ENCODE measurements at regions not wholly inside any gene's neighbourhood (a gene's known extent, or its start where the extent isn't known, plus 50 kb on each side); places are given as distances from the start of the nearest gene placed in this dataset.

GRCh38 chr14:95023115-95023514, 134.2 kb downstream of the DICER1 start:
- no peak overlapping the region for H3K4me2 ChIP-seq (ENCODE audit: insufficient read depth, low read length)
- no peak overlapping the region for H3K27ac ChIP-seq (ENCODE audit: low read depth, low read length)
- no peak overlapping the region for H2AFZ ChIP-seq (ENCODE audit: low read length)
- H4K20me1 ChIP-seq (ENCODE audit: insufficient read depth, low read length) = no peaks in the 10 kb centered on the region
- no peak for TF ChIP-seq CTCF (IDR thresholded peaks at IDR 0.05; ENCODE audit: extremely low read depth, low read depth, low read length)
- H3K27me3 ChIP-seq (ENCODE audit: insufficient read depth, low read length) = peaks cover 6% of the 10 kb centered on the region
- peaks cover 4% of the 10 kb centered on the region for H3K4me1 ChIP-seq (ENCODE audit: insufficient read depth, low read length)
- no peak overlapping the region for H3K4me3 ChIP-seq (ENCODE audit: insufficient read depth, low read length)
- no peaks in the 10 kb centered on the region for H3K9me3 ChIP-seq (ENCODE audit: low read depth, low read length)
- no peaks in the 10 kb centered on the region for H3K36me3 ChIP-seq (ENCODE audit: insufficient read depth, low read length)
- no peak for DNase-seq (ENCODE audit: insufficient read length, low spot score, missing footprints)
- H3K79me2 ChIP-seq (ENCODE audit: insufficient read depth, low read length) = no peaks in the 10 kb centered on the region

- Histone ChIP-seq H2AFZ (ENCODE audit: low read length) (no peak overlapping the region), H3K79me2 (ENCODE audit: insufficient read depth, low read length) (no peaks in the 10 kb centered on the region), H3K9me3 (ENCODE audit: low read depth, low read length) (no peaks in the 10 kb centered on the region), H4K20me1 (ENCODE audit: insufficient read depth, low read length) (no peaks in the 10 kb centered on the region), H3K27me3 (ENCODE audit: insufficient read depth, low read length) (peaks cover 2% of the 10 kb centered on the region), H3K4me2 (ENCODE audit: insufficient read depth, low read length) (no peak overlapping the region), H3K27ac (ENCODE audit: low read depth, low read length) (no peak overlapping the region), H3K4me1 (ENCODE audit: insufficient read depth, low read length) (peaks cover 4% of the 10 kb centered on the region), H3K36me3 (ENCODE audit: insufficient read depth, low read length) (no peaks in the 10 kb centered on the region), H3K4me3 (ENCODE audit: insufficient read depth, low read length) (no peak overlapping the region)
- no peak for TF ChIP-seq CTCF (IDR thresholded peaks at IDR 0.05; ENCODE audit: extremely low read depth, low read depth, low read length)
- DNase-seq (ENCODE audit: insufficient read length, low spot score, missing footprints) = no peak
These were observed 135.7 kb downstream of the DICER1 start for GRCh38 chr14:95021588-95021987.

GRCh38 chr14:95018821-95019220, 138.5 kb downstream of the DICER1 start:
- DNase-seq (ENCODE audit: insufficient read length, low spot score, missing footprints) = no peak
- Histone ChIP-seq H3K4me3 (ENCODE audit: insufficient read depth, low read length) (no peak overlapping the region), H3K27me3 (ENCODE audit: insufficient read depth, low read length) (no peaks in the 10 kb centered on the region), H3K36me3 (ENCODE audit: insufficient read depth, low read length) (no peaks in the 10 kb centered on the region), H3K9me3 (ENCODE audit: low read depth, low read length) (peaks cover 3% of the 10 kb centered on the region), H4K20me1 (ENCODE audit: insufficient read depth, low read length) (no peaks in the 10 kb centered on the region), H2AFZ (ENCODE audit: low read length) (no peak overlapping the region), H3K4me1 (ENCODE audit: insufficient read depth, low read length) (no peaks in the 10 kb centered on the region), H3K27ac (ENCODE audit: low read depth, low read length) (no peak overlapping the region), H3K4me2 (ENCODE audit: insufficient read depth, low read length) (no peak overlapping the region), H3K79me2 (ENCODE audit: insufficient read depth, low read length) (no peaks in the 10 kb centered on the region)
- no peak for TF ChIP-seq CTCF (IDR thresholded peaks at IDR 0.05; ENCODE audit: extremely low read depth, low read depth, low read length)

GRCh38 chr14:95015046-95015445, 142.3 kb downstream of the DICER1 start:
- Histone ChIP-seq H3K27ac (ENCODE audit: low read depth, low read length) (no peak overlapping the region), H3K4me2 (ENCODE audit: insufficient read depth, low read length) (no peak overlapping the region), H3K36me3 (ENCODE audit: insufficient read depth, low read length) (no peaks in the 10 kb centered on the region), H3K4me3 (ENCODE audit: insufficient read depth, low read length) (no peak overlapping the region), H3K27me3 (ENCODE audit: insufficient read depth, low read length) (peaks cover 5% of the 10 kb centered on the region), H3K4me1 (ENCODE audit: insufficient read depth, low read length) (no peaks in the 10 kb centered on the region), H2AFZ (ENCODE audit: low read length) (no peak overlapping the region), H4K20me1 (ENCODE audit: insufficient read depth, low read length) (no peaks in the 10 kb centered on the region), H3K9me3 (ENCODE audit: low read depth, low read length) (peaks cover 3% of the 10 kb centered on the region), H3K79me2 (ENCODE audit: insufficient read depth, low read length) (no peaks in the 10 kb centered on the region)
- no peak for DNase-seq (ENCODE audit: insufficient read length, low spot score, missing footprints)
- no peak for TF ChIP-seq CTCF (IDR thresholded peaks at IDR 0.05; ENCODE audit: extremely low read depth, low read depth, low read length)
